HG03175 (cell line): ENCODE measurements at regions not wholly inside any gene's neighbourhood (a gene's known extent, or its start where the extent isn't known, plus 50 kb on each side); places are given as distances from the start of the nearest gene placed in this dataset.
"Not testable (repeated sequence)": the region's sequence is repeated elsewhere in the genome, so short reads cannot be mapped to it uniquely, and the experiment has no call there.

ENCODE experiments used
- ATAC-seq: cut with Tn5 transposase; IDR thresholded peaks from one replicate; pipeline ENCODE4 v1.9.1; 2021; ENCODE audit warnings: mild to moderate bottlenecking, moderate library complexity; ENCODE audit not compliant: unreplicated experiment

GRCh38 chr11:15300341-15300740 is 185.6 kb downstream of the INSC start:
- no peak for ATAC-seq

GRCh38 chr11:15307619-15308024 is 192.9 kb downstream of the INSC start:
- no peak for ATAC-seq

GRCh38 chr11:15308840-15309239 is 194.1 kb downstream of the INSC start:
- no peak for ATAC-seq

DNA sequence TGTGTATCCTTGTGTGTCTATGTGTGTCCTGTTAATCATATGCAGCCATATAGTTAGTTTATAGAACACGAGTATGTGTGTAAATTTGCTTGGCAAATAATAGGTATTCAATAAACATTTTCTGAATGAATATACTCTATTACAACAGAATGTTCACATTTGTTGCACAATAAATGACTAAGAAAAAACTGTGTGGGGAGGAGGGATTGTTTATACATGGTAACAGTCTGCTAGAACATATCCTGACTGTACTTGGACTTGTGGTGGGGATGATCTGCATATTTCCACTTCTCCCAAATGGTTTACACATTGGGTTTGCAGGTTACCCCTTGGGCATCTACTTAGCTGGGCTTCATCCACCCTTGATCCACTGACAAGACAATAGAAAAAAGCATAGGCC is 194.6 kb downstream of the INSC start:
- ATAC-seq, result no peak

DNA sequence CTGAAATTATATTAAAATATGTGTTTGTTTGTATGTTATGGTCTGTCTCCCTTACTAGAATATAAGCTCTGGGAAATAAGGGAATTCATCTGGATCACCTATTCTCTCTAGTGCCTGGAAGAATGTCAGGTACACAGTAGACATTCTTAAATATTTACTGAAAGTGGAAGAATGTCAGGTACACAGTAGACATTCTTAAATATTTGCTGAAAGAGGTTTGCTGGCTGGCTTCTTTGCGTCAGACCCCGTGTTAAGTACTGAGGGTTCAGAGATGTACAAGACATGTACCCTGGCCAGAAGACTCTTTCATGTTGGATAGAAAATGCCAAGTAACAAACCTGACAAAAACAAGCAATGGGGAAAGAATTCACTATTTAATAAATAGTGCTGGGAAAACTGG is 199.1 kb downstream of the INSC start:
- ATAC-seq, result no peak

DNA sequence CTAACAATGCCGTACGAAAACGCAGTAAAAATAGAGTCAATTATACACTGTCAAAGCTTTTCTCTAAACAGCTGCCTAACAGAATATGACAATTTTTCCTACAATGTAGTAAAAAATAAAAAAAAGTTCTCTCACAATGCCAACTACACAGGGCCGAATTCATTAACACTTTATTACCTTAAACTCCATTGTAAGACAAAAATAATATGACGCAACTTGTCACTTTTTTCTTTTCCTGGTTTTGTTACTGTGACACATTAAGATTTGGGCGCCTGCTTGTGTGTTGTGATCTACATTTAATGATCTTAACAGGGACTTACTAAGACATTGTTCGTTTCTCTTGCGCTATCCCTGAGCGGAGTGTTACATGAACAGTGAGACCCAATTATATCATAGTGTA is 204.1 kb downstream of the INSC start:
- ATAC-seq, result no peak

DNA sequence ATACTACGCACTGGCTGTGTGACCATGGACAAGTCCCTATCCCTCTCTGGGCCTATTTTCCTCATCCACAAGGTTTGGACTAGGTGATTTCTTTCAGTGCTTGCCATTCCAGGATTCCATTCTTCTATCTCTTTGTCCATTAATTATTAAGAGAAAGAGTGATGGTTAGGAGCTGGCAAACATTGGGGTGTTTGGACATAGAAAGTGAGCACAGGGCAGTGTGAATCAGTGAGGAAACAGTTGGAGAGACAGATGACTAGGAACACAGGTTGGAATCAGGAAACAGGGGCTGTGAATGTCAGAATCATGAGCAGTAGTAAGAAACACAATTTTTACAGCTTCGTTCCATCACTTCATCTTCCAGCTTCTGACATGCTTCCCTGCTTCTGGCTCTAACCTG is 211.8 kb downstream of the INSC start:
- no peak for ATAC-seq

DNA sequence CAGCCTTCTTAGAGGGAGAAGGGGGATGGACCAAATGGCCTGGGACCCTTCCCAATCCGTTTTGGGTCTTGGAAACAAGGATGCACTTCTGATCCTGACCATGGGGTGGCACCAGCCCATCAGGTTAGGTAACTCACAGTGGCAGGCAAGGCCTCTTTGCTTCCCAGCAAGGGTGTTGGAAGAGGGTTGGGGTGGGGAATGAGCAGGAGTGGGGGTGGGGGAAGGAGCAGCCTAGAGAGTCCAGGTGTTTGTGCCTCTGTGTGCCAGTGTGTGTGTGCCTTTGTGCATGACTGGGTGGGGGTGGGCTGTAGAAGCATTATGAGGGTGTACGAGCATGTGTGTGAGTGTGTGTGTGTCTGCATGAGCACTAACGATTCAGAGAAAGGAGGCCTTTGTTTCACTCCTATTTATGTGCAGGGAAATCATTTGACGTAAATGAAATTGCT is 213.1 kb downstream of the INSC start:
- ATAC-seq, result peak; percentile 51

DNA sequence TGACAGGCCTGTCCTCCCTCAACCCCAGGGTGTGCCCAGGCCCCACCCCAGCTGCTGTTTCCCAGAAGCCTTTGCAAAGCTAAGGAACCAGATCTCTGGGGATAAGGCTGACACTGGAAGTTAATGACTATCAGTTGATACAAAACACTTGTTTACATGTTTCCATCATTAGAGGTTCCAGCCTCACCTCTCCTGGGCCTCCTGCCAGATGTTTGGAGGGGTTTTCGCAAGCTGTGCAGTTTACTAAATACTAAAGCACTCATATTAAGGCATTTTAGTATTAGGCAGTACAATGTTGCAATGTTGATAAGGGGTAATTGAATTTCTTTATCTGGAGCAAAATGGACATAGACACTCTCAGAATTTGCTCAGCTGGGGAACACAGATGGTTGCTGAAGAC is 218.7 kb downstream of the INSC start:
- no peak for ATAC-seq

GRCh38 chr11:15334766-15335165 is 220.0 kb downstream of the INSC start:
- ATAC-seq, result no peak

- ATAC-seq, result no peak
Observed at GRCh38 chr11:15336021-15336420, 221.3 kb downstream of the INSC start.

GRCh38 chr11:15339302-15339701 is 224.6 kb downstream of the INSC start:
- ATAC-seq, result no peak

DNA sequence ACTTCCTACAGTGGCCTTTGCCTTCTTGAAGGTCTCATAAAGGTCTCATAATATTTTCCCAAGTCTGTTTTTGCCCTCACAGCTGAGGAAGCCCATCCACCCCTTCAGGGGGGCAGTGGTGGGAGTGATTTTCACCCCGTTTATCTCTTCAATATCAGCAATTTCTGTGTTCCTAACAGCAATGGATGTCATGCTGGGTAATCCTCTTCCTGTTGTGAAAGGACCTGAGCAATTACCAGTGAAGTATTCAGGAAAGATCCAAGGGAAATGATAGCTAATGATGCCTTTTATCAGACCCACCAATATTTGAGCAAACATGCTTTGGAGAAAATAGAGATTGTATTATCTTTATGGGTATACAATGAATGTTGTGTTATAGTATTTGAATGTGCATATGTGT is 226.9 kb downstream of the INSC start:
- ATAC-seq, result no peak

GRCh38 chr11:15342163-15342562 is 227.4 kb downstream of the INSC start:
- ATAC-seq, result no peak

- no peak for ATAC-seq
Observed at GRCh38 chr11:15346907-15347306, 232.2 kb downstream of the INSC start.

DNA sequence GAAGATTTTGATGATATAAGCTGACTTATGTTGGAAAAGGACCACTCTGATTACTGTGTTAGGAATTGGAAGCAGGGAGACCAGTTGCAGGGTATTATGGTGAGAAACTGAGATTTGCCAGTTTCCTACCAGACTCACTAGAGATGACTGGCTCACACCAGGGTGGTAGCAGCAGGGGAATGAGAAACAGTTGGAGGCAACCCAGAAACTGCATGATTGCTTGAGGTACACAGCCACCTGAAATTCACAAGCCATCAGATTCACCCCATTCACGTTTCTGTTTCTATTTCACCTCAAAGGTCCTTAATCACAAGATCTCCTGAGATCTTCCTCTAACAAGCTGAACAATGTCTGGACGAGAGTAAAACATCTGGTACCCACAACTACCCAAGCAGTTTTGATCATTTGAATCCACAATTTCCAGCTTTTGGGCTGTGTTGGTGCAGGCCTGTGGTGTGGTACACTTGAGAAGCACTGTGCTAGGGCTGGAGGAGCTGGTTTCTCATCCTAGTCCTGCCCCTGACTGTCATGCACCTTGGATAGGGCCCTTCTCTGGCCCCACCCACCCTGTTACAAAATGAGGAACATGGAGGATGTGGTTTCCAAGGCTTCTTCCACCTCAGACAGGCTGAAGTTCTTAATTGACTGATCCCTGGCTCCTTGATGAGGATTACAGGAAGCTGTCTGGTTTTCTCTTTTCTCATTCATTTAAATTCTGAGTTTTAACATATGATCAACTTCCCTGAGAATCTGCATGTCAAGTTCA is 233.4 kb downstream of the INSC start:
- no peak for ATAC-seq

DNA sequence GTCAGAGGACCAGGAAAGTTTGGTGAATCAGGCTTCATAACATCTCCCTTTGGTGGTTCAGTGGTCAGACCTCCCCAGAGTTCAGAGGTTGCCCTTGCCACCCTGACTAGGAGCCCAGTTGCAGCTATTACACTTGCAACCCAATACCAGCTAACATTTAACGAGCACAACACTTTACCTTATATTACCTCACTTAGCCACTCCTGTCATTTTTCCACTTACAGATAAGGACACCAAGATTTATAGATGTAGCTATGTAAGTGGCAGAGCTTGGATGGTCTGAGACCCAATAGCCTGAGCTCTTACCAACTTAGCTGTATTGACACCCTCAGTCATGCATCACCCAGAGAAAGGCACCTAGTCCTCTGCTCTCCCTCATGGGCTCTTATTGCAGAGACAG is 234.7 kb downstream of the INSC start:
- ATAC-seq, result no peak

DNA sequence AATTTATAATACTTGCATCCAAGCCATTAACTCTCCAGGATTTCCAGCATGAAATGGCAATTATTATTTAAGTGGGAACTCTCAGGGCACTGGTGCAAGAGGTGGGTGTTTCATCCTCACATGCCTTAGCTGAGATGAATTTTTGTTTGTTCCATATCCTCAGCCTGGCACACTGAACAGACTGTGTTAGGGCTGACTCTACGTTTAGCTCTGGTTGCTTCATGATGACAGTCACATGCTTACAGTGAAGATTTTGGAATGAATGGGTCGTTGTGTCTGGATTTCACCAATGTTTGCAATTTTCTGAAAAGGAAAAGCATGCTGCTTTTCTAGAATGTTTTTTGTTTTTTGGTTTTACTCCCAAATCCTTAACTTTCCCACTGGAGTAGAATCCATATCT is 246.6 kb downstream of the INSC start:
- no peak for ATAC-seq

DNA sequence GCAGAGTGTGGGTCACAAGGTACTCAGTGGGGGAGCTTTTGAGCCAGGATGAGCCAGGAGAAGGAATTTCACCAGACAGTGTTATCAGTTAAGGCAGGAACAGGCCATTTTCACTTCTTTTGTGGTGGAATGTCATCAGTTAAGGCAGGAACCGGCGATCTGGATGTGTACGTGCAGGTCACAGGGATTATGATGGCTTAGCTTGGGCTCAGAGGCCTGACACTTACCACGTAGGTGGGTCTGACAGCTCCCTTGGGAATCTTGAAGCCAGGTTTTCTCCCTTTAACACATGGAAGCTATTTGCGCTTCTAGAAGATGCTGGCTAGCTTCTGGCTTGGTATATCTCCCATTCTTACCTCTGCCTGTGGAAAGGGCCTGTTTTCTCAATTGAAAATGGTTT is 250.6 kb downstream of the INSC start:
- not testable (repeated sequence) for ATAC-seq

DNA sequence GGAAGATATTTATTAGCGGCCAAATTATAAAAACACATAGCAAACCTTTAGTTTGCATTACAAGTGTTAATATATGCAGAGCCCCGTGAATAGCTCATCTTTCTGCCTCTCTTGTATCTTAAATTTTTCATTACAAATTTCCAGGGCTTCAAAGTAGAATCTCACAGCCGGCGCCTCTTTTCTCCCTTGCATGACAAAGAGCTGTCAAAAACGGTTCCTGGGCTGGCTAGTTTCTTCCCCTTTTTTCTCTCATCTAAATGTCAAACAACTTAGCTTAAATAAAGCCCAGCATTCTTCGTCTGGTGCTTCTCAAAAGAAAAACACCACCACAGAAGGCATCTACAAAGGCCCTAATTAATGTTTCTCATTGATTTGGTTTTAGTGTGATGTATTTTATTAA is 253.0 kb downstream of the INSC start:
- ATAC-seq, result no peak

DNA sequence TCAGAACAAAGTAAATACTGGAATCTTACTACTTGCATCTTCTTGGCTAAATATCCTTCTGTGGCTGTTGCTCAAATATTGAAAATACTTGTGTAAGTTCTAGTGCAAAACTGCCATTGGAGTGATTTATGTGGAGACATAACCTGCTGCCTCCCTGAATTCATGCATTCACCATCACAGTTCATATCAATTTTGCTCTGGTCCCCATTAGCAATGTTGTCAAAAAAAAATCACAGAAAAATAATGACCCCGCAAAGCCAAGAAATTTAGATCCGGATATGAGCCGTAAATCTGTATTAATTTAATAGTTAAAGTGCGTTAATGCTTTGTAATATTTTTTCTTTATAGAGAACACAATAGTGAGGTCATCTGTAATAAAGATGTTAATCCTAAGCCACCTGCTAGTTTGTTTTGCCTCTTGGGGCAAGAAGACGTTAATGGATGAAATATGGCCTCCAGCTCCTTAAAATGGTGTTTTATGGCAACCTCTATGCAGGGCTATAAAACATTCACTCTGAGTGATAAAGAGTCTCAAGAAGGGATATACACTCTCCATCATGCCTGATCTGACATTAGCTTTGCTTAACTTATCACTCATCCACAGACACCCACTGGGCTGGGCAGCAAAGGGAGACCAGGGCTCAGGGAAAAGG is 255.9 kb downstream of the INSC start:
- no peak for ATAC-seq

DNA sequence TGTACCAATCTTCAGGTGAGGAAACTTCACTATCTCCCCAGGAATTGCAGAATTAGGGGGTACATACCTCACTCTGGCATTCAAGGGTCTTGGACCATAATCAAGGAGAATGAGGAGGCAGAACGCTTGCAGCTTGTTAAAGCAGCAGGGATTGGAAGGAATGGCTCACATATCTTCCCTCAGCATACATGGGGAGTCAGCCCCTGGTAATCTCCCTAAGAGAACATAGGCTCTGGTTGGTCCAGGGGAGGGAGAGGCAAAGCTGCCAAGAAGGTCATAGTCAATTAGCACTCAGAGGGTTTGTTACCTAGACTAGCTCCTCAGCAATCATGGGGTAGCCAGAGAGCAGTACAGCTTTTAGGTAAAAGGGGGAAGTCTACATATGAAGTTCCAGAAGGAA is 256.8 kb downstream of the INSC start:
- no peak for ATAC-seq

- ATAC-seq, result no peak
Observed at GRCh38 chr11:15374418-15374817, 259.7 kb downstream of the INSC start.
